Ascending aorta (tissue), 2 donors: ENCODE measurements at regions not wholly inside any gene's neighbourhood (a gene's known extent, or its start where the extent isn't known, plus 50 kb on each side); places are given as distances from the start of the nearest gene placed in this dataset.
"Not testable (repeated sequence)": the region's sequence is repeated elsewhere in the genome, so short reads cannot be mapped to it uniquely, and the experiment has no call there.

Experiments
- DNase-seq, 2 donors: peaks; one replicate each; pipeline ENCODE4 v3.0.0-alpha.2; 2019; ENCODE audit warnings: low spot score in 2 of 2
- H3K27ac ChIP-seq, 2 donors: fragments of 200-600 bp; sonication (generic); one replicate each; pipeline ENCODE4 v1.5.1; 2016 to 2017; ENCODE audit warnings: mild to moderate bottlenecking in 1 of 2
- H3K27me3 ChIP-seq: fragments of 200-600 bp; sonication (generic); one replicate; pipeline ENCODE4 v1.5.1; 2017
- H3K36me3 ChIP-seq, 2 donors: fragments of 200-600 bp; sonication (generic); one replicate each; pipeline ENCODE4 v1.5.1; 2016
- H3K4me1 ChIP-seq, 2 donors: fragments of 200-600 bp; sonication (generic); one replicate each; pipeline ENCODE4 v1.5.1; 2016 to 2017; ENCODE audit warnings: mild to moderate bottlenecking in 1 of 2
- H3K4me3 ChIP-seq, 2 donors: fragments of 200-600 bp; sonication (generic); one replicate each; pipeline ENCODE4 v1.5.1; 2016 to 2017; ENCODE audit warnings: mild to moderate bottlenecking in 1 of 2
- H3K9me3 ChIP-seq, 2 donors: fragments of 200-600 bp; sonication (generic); one replicate each; pipeline ENCODE4 v1.5.1; 2016
- CTCF ChIP-seq, 3 experiments: fragments of 200-600 bp in 2 of 3; fragments of 450-650 bp in 1 of 3; sonication (generic) in 2 of 3; IDR thresholded peaks; one replicate each; pipeline ENCODE4 v1.5.1; 2016 to 2019; ENCODE audit warnings: antibody characterized with exemption in 3 of 3, mild to moderate bottlenecking in 1 of 3, moderate library complexity in 1 of 3
- intact Hi-C: fragments of 100-400 bp; cut with DNase I; formaldehyde crosslinking; loops from one replicate; pipeline ENCODE4 v1.15.1; 2023

DNA sequence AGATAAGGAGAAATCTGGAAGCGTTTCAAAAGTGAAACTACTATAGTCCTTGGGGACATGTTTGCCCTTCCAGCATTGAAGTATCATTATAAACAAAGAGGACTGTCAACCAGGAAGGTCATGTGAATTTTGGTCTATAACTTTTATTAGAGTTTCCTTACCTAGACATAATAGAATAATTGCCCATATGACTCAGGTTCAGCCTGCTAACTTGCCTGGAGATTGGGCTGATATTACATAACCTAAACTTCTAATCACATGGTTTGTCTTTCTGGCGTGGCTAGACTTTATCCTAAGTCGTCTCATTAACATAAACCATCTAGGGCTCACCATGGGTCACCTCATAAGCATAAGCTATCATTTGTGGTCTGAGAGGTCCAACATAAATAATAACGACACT, 775.9 kb downstream of the CENPC start:
- no peak overlapping the region for H3K27ac ChIP-seq
- TF ChIP-seq CTCF (IDR thresholded peaks at IDR 0.05) = no peak
- no peaks in the 10 kb centered on the region for H3K27me3 ChIP-seq
- no peaks in the 10 kb centered on the region for H3K4me1 ChIP-seq
- DNase-seq = no peak
- no peaks in the 10 kb centered on the region for H3K9me3 ChIP-seq
- no peaks in the 10 kb centered on the region for H3K36me3 ChIP-seq
- intact Hi-C loops = no loop called here
- H3K4me3 ChIP-seq = no peak overlapping the region

DNA sequence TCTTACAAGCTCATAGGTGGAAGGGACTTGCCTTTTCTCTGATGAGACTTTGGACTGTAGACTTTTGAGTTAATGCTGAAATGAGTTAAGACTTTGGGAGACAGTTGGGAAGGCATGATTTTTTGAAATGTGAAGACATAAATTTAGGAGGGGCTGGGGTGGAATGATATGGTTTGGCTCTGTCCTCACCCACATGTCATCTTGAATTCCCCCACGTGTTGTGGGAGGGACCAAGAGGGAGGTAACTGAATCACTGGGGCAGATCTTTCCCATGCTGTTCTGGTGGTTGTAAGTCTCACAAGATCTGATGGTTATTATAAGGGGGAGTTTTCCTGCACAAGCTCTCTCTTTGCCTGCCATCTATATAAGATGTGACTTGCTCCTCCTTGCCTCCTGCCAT, 777.9 kb downstream of the CENPC start:
- intact Hi-C loops = no loop called here
- Histone ChIP-seq H3K4me3 (no peak overlapping the region), H3K36me3 (no peaks in the 10 kb centered on the region), H3K4me1 (no peaks in the 10 kb centered on the region), H3K9me3 (no peaks in the 10 kb centered on the region), H3K27me3 (no peaks in the 10 kb centered on the region), H3K27ac (no peak overlapping the region)
- DNase-seq = no peak
- no peak for TF ChIP-seq CTCF (IDR thresholded peaks at IDR 0.05)

GRCh38 chr4:66766557-66766956, 778.7 kb downstream of the CENPC start:
- no peak for TF ChIP-seq CTCF (IDR thresholded peaks at IDR 0.05)
- H3K27ac ChIP-seq = no peak overlapping the region
- no peaks in the 10 kb centered on the region for H3K4me1 ChIP-seq
- no peak overlapping the region for H3K4me3 ChIP-seq
- H3K36me3 ChIP-seq = no peaks in the 10 kb centered on the region
- intact Hi-C loops = no loop called here
- no peaks in the 10 kb centered on the region for H3K9me3 ChIP-seq
- H3K27me3 ChIP-seq = no peaks in the 10 kb centered on the region
- no peak for DNase-seq

GRCh38 chr4:66750273-66750672, 795.0 kb downstream of the CENPC start:
- Histone ChIP-seq H3K27me3 (no peaks in the 10 kb centered on the region), H3K4me3 (no peak overlapping the region), H3K36me3 (no peaks in the 10 kb centered on the region), H3K9me3 (no peaks in the 10 kb centered on the region), H3K27ac (no peak overlapping the region), H3K4me1 (no peaks in the 10 kb centered on the region)
- no peak for TF ChIP-seq CTCF (IDR thresholded peaks at IDR 0.05)
- DNase-seq = no peak
- intact Hi-C loops = no loop called here

DNA sequence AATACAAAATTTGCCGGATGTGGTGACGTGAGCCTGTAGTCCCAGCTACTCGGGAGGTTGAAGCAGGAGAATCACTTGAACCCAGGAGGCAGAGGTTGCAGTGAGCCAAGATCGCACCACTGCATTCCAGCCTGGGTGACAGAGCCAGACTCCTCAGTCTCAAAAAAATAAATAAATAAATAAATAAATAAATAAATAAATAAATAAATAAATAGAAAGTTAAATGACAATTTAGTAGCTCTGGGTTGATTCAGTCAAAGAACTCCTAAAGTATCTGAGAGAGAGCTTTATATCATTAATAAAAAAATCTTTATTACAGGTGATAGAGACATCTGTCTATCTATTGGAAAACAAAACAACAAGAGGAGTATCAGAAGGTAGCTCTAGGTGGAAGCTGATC, 798.4 kb downstream of the CENPC start:
- DNase-seq, H3K27ac ChIP-seq, H3K36me3 ChIP-seq, H3K4me1 ChIP-seq, intact Hi-C loops, H3K27me3 ChIP-seq, H3K4me3 ChIP-seq, H3K9me3 ChIP-seq: not testable (repeated sequence)

DNA sequence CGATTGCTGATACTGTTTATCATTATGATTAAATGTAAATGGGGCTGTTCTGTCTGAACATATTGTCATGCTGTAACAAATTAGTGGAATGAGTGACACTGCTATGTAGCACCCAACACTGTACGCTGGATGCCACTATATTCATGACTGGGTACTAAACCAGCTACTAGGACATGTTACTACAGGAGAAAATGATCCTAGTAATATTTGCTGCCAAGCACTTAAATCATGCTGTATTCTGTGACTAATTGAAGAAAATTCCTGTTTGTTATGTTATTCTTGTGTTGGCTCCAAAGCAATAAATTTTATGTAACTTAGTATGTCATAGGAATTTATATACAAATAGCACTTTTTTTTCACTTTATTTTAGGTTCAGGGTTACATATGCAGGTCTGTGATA, 804.2 kb downstream of the CENPC start:
- no peak for DNase-seq
- Histone ChIP-seq H3K4me1 (no peaks in the 10 kb centered on the region), H3K27ac (no peak overlapping the region), H3K9me3 (no peaks in the 10 kb centered on the region), H3K27me3 (no peaks in the 10 kb centered on the region), H3K4me3 (no peak overlapping the region), H3K36me3 (no peaks in the 10 kb centered on the region)
- intact Hi-C loops = no loop called here
- no peak for TF ChIP-seq CTCF (IDR thresholded peaks at IDR 0.05)
